Bronchial epithelial cell (primary cell): ENCODE measurements at regions not wholly inside any gene's neighbourhood (a gene's known extent, or its start where the extent isn't known, plus 50 kb on each side); places are given as distances from the start of the nearest gene placed in this dataset.

Experiments
- DNase-seq: peaks from one replicate; pipeline ENCODE4 v3.0.0-alpha.2; 2010; ENCODE audit warnings: low read depth
- FAIRE-seq: peaks from 2 replicates; lab custom pipeline; 2011; peaks lifted over from hg19 to GRCh38; lab: Jason Lieb, UNC
- H3K27me3 ChIP-seq: 2 replicates; pipeline ENCODE4 v1.5.1; 2011; ENCODE audit warnings: low read length; ENCODE audit not compliant: control insufficient read depth, insufficient read depth
- H3K36me3 ChIP-seq: 2 replicates; pipeline ENCODE4 v1.5.1; 2011; ENCODE audit warnings: low read length; ENCODE audit not compliant: control insufficient read depth, insufficient read depth
- H3K4me3 ChIP-seq: 2 replicates; pipeline ENCODE4 v1.5.1; 2011; ENCODE audit warnings: mild to moderate bottlenecking, low read depth, low read length, control low read depth
- TF ChIP-seq, protein P1 (sequence below): IDR thresholded peaks from 2 replicates; pipeline ENCODE4 v1.5.1; 2011; ENCODE audit warnings: mild to moderate bottlenecking, moderate library complexity, low read length, control low read depth, inconsistent platforms; ENCODE audit not compliant: insufficient read depth, severe bottlenecking

- Histone ChIP-seq H3K27me3 (no peaks in the 10 kb centered on the region), H3K4me3 (no peak overlapping the region), H3K36me3 (no peaks in the 10 kb centered on the region)
- TF ChIP-seq, protein P1, sequence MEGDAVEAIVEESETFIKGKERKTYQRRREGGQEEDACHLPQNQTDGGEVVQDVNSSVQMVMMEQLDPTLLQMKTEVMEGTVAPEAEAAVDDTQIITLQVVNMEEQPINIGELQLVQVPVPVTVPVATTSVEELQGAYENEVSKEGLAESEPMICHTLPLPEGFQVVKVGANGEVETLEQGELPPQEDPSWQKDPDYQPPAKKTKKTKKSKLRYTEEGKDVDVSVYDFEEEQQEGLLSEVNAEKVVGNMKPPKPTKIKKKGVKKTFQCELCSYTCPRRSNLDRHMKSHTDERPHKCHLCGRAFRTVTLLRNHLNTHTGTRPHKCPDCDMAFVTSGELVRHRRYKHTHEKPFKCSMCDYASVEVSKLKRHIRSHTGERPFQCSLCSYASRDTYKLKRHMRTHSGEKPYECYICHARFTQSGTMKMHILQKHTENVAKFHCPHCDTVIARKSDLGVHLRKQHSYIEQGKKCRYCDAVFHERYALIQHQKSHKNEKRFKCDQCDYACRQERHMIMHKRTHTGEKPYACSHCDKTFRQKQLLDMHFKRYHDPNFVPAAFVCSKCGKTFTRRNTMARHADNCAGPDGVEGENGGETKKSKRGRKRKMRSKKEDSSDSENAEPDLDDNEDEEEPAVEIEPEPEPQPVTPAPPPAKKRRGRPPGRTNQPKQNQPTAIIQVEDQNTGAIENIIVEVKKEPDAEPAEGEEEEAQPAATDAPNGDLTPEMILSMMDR = no peak
- no peak for FAIRE-seq
- peak; percentile 93 for DNase-seq
Measured at GRCh38 chr5:77882670-77883257, 106.6 kb upstream of the TBCA start.

DNA sequence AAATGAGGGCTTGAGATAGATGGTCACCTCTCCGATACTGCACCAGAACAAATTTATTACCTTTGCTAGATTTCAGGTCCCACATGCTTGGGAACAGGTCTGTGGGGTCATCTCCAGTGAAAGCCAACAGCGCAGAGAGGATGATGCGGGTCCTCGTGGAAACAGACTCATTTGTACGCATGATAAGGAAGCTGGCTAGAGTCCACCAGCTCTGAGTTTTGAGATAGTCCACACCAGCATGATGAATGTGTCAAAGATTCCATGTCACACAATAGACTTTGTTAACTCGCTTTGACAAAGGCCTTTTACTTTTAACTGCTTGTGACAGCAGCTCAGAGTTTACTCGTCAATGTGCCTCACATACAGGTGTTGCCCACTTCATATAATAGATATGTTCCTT lies 105.4 kb upstream of the TBCA start:
- no peak for FAIRE-seq
- no peaks in the 10 kb centered on the region for H3K36me3 ChIP-seq
- no peak for DNase-seq
- H3K4me3 ChIP-seq = no peak overlapping the region
- TF ChIP-seq, protein P1 = no peak
- no peaks in the 10 kb centered on the region for H3K27me3 ChIP-seq

GRCh38 chr5:77877516-77878355 lies 101.6 kb upstream of the TBCA start:
- no peak overlapping the region for H3K4me3 ChIP-seq
- DNase-seq (no peak), FAIRE-seq (no peak)
- H3K36me3 ChIP-seq = no peaks in the 10 kb centered on the region
- no peaks in the 10 kb centered on the region for H3K27me3 ChIP-seq
- TF ChIP-seq, protein P1 = no peak

GRCh38 chr5:77876862-77877502 lies 100.8 kb upstream of the TBCA start:
- FAIRE-seq (no peak), DNase-seq (no peak)
- H3K4me3 ChIP-seq = no peak overlapping the region
- no peaks in the 10 kb centered on the region for H3K27me3 ChIP-seq
- H3K36me3 ChIP-seq = no peaks in the 10 kb centered on the region
- TF ChIP-seq, protein P1 = no peak

DNA sequence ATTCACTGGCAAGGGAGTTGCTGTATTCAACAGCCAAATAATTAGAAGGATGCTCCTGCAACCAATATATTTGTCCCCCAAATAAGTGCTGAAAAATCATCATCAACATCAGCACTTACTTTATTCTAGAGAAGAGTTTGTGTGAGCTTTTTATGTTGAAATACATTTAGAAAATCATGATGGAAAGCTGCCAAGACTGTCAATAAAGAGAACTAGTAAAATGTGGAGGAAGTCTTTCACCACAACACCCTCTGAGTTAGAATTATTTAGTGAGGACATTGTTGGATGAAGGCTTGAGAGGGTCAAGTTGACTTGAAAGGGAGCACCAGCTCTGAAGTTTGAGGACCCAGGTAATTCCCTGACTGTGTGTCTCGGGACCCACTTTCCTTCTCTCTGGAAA lies 100.2 kb upstream of the TBCA start:
- no peak for DNase-seq
- no peak for FAIRE-seq
- Histone ChIP-seq H3K36me3 (no peaks in the 10 kb centered on the region), H3K4me3 (no peak overlapping the region), H3K27me3 (no peaks in the 10 kb centered on the region)
- TF ChIP-seq, protein P1 = no peak
